ENCODE measurements at regions not wholly inside any gene's neighbourhood (a gene's known extent, or its start where the extent isn't known, plus 50 kb on each side); places are given as distances from the start of the nearest gene placed in this dataset.

DNA sequence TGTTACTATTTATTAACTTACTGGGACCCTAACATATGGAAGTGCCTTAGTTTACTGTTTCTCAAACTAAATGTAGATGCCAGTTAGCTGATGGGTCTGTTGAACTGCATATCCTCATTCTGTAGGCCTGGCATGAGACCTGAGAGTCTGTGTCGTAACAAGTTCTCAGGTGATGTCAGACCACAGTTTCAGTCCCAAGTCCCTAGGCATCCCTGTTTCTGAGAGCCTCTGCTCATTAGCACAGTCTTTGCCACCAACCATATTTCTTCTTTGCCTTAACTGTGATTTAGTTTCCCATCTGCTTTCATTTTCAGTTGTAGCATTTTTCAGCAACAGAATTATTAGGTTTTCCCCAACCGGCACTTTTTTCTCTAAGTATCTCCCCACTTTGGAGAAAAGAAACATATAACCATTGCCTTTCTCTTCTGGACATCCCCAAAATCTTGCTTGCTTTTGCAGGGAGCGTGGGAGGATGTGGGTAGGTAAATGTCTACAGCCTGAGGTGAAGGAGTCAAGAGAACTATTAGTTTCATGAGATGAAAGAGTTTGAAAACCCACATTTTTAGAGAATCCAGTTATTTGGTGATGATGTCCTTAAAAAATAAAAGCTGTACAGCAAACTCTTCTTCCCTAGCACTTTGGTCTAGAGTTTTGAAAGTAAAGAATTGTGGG lies 74.6 kb downstream of the NUDT12 start:
- no peak for TF ChIP-seq ZNF274 (IDR thresholded peaks at IDR 0.05; ENCODE audit: low read depth, low read length)
- no peak for TF ChIP-seq YY1 (IDR thresholded peaks at IDR 0.05; ENCODE audit: insufficient read depth, insufficient read length)
- no peak for TF ChIP-seq SUZ12 (IDR thresholded peaks at IDR 0.05; ENCODE audit: extremely low read depth, insufficient read depth, insufficient read length)
